Endometrial microvascular endothelial cells (primary cell): ENCODE measurements at regions not wholly inside any gene's neighbourhood (a gene's known extent, or its start where the extent isn't known, plus 50 kb on each side); places are given as distances from the start of the nearest gene placed in this dataset.
"Not testable (repeated sequence)": the region's sequence is repeated elsewhere in the genome, so short reads cannot be mapped to it uniquely, and the experiment has no call there.

Source experiments
- in situ Hi-C: cut with HindIII; loops from 2 replicates; pipeline ENCODE4 v1.10.0; 2017; ENCODE audit warnings: low sequenced_read_pairs, low pct_unique_long_range_greater_than_20kb; ENCODE audit errors: inconsistent ontology term

DNA sequence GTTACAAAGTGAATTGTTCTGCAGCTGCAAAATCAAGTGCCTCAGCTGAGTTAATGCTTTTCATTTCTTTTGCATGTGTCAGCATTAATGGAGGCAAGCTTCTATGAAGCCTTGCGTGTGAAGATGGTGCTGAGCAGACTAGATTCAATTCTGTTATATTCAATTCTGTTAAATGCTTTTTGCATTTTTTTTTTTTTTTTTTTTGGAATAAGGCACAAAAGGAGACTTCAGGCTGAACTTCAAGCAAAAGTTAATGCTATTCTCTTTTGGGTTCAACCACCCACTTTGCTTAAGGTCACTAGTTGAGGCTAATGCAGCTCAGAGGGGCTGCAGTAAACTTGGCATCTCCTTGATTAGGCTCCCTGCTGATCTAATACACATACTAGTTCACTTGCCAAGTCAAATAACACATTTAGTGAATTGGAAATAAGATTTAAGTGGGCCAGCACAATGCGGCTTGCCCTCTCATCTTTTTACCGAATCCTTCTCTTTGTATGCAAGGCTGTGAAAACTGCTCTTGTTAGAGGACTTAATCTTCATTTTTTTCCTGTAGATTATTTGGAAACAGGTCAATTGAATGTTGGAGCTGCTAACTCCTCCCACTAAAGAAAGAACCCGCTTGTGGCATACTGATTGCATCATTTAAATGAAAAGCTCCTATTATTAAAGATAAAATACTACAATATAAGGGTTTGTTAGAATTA lies 1020.2 kb downstream of the NR2F1-AS1 start:
- in situ Hi-C loops = no loop called here

DNA sequence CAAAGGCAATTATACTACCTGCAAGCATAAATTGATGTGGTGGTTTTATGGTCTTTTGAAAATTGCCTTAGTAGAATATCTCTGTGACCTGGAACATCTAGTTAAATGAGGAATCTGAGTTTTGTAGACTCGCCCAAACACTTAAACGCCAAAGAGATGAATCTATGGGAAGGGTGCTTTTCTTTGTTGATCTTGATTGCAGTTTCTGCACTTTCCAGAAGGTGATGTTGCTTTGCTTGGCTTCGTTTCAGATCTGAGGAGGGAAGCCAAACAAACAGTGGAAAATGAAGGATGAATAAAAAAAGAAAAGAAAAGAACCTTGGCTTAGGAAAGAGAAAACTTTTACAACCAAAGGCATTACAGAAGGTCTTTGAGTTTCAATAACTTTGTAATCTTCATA lies 1021.2 kb downstream of the NR2F1-AS1 start:
- in situ Hi-C loops = no loop called here

DNA sequence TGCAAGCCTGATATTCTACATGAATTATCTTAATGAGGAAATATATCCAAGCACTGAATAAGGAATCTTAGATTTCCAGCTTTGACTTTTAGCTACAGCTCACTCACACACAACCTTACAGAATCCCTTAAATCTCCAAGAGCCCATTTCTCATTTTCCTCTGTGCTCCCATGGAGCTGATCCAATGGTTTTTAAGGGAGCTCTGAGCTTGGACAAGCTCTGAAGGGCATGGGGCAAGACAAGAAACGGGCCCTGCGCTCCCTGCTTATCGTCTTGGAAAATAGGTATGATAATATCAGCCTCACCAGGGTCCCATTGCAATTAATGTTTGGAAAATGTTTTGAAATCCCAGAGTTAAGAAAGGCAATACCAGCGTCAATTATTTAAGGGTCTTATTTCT lies 1021.7 kb downstream of the NR2F1-AS1 start:
- in situ Hi-C loops = no loop called here

DNA sequence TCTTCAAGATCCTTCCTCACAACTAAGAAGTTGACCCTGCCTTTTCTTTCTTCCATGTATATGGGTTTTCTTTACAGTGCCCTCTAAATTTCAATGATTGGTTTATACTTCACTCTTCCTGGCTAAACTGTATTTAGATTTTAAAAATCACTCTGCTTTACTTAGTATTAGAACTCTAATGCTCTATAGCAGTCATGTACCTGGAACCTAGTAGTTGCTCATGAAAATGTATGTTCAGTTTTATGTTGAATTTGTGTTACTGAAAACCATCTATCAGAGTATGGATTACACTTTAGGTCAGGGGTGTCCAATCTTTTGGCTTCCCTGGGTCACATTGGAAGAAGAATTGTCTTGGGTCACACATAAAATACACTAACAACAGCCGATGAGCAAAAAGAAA lies 1024.3 kb downstream of the NR2F1-AS1 start:
- in situ Hi-C loops = no loop called here

DNA sequence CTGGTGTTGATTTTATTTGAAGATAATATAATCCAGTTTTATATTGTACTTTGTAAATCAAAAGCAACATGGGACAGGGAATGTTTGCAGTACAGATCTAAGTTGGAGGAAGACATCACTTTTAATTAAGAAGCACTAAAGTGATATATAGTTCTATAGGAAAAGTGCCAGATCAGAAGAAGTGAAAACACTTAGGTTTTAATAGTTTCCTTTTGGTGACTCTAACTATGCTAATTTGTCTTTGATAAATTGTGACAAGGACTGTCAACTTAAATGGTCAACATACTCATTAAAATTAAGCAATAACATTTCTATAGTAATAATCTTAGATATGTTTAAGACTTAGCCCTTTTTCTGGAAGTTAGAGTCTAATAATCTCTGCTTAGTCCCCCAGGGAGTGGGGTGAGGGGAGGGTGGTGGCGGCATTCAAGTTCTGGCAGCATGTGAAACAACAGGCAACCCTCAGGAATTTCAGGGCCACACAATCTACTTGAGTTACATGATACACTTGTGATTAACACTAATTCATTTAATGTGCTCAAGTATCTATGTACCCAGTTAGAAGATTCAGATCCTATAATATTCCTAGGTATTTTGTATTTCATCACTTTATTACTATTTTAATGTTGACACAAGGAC lies 1026.5 kb downstream of the NR2F1-AS1 start:
- in situ Hi-C loops = no loop called here

DNA sequence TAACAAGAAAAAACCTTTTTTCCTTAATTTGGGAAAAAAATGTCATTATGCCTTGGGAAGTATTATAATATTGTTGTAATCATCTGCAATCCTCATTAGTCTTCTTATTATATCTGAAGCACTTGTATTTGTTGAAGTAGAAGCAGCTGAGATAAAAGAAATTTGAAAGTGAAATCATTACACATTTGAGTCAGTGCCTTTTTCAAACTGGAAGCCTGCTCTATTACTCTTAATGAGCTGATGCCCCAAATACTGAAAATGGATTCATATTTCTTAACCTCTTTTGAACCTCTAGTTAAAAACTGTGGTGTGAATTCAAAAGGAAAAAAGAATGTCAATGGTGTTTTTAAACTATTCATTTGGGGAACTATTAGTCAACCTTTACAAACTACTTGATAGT lies 1027.7 kb downstream of the NR2F1-AS1 start:
- in situ Hi-C loops = no loop called here

DNA sequence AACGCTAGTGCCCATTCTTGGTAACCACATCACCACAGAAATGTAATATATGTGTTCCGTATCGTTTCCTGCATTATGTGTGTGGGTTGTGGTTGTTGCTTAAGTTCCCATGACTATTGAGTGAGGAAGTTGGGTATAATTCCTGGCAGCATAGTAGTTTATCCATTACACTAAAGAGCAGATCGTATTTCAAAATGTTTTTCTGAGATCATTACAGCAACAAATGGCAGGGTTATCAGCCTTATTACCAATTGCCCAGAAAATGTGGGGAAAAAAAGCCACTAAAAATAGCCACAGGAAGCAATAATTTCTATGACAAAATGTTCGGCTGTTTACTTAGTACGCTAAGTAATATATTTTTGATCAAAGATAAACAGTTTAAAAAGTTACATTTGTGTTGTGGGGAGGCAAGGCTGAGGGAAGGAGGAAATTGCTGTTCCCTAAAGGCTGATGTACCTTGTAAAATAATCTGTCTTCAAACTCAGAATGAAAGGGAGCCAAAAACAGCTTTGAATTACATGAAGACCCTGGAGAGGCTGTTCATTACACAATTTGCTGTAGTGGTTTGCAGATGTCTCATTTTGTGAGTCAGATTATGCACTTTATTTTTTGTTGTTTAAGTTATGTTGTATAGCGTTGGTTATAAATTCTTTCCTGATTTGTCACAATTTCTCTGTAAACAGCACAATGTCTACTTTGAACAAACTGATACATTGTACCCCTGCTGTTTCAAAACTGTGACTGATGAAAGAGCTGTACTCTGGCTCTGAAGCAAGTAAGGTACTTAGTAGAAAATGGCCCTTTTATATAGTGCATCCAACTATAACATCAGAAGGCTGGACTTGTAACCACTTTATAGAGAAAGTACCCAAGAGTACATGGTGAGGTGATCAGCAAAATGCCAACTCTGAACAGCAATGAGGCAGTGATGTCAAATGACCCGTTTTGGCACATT lies 1028.5 kb downstream of the NR2F1-AS1 start:
- in situ Hi-C loops = no loop called here

DNA sequence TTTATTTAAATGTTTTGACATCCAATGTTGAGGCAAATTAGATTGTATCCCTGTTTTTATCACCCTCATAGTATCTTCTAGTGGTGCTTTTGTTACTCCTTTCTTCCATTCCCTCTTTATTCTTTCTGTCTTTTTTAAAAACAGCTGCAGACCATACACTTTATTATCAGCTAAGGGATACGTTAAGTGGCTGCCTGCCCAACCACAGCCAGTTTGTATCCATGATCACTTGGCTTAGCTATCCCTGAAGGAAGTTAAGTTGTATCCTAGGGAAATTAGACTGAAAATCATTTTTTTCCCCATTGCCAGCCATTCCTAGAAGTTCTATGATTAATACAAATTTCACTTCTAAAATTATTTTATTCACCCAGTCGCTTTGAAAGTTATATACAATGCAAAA lies 1032.7 kb downstream of the NR2F1-AS1 start:
- in situ Hi-C loops = no loop called here

DNA sequence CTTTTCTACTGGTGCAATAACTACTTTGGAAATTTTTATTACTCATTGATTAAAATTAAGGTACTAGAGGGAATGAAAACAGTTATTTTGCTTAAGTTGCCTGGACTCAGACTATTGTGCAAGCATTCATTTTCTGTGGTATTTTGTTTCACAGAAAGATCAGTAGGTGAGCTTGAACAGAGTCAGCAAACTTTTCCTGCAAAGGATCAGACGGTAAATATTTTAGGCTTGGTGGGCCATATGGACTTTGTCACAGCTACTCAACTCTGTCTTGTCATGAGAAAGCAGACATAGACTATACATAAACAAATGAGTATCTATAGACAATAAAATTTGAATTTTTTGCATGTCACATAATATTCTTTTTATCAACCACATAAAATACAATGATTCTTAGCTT lies 1036.4 kb downstream of the NR2F1-AS1 start:
- in situ Hi-C loops = no loop called here

DNA sequence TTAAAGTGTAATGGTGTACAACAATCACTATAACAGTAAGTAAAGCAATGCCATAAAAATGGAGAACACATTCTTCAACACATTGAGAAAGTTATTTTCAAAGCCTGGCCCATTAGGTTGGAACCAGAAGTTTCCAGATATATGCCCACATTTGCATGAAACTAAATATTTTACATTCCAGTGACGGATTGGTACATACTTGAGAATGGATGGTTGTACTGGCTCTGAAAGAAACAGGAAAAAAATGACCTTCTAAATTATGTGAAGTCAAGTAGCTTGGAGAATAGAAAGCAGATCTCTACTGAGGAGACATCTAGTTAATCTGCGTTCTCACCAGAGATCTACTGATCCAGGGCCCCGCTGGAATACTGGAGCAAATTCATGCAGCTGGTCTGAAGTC lies 1037.0 kb downstream of the NR2F1-AS1 start:
- in situ Hi-C loops = no loop called here

DNA sequence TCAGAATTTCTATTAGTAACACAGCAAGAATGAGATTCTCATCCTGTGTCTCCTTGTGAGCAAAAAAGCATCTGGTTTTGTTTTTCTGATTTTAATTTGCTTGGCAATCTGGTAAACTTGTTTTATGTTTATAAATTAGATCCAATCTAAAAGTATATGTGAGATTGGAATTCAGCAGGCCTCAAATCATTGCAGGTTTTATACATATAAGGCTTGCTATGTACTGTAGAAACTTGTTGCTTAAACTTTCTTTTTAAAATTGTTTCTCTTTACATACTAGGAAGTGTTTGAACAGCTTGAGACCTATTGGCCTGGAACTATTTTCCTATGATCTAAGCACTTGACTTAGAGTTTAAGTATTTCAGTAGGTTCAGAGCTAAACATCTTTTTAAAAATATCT lies 1037.8 kb downstream of the NR2F1-AS1 start:
- in situ Hi-C loops = no loop called here

DNA sequence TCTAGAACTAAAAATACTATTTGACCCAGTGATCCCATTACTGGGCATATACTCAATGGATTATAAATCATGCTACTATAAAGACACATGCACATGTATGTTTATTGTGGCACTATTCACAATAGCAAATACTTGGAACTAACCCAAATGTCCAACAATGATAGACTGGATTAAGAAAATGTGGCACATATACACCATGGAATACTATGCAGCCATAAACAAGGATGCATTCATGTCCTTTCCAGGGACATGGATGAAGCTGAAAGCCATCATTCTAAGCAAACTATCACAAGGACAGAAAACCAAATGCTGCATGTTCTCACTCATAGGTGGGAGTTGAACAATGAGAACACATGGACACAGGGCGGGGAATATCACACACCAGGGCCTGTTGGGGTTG lies 1039.0 kb downstream of the NR2F1-AS1 start:
- in situ Hi-C loops = not testable (repeated sequence)

DNA sequence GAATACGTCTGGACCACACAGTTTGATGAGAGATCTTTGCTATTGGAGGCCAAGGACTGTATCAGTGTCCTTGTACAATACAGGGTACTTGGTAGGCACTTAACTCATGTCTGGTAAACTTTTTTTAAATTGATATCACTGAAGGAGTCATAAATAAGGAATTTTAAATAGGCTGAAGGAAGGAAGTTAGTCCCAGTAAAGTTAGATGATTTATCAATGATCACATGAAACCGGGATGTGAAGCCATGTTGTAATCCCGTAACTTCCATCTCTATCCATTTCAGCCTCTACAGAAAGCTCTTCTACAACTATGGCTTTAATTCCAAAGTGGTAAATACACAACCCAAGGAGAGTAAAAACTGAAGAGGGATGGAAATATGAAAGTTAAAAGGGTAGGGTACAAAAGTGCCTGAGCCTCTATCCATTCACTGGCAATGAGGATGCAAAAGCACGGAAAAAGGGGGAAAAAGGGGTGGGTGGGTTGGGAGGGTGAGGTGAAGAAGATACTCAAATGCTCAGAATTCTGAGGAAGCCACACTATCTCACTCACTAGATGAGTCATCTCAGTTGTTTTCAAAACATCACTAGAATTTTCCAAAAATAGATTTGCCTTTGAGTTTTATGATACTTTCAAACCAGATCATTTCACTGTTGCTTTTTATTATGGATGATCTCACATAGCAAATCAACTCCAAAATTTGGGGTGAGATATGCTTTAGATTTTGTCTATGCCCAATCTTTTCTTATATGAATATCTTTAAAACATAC lies 1053.5 kb downstream of the NR2F1-AS1 start:
- in situ Hi-C loops = no loop called here

DNA sequence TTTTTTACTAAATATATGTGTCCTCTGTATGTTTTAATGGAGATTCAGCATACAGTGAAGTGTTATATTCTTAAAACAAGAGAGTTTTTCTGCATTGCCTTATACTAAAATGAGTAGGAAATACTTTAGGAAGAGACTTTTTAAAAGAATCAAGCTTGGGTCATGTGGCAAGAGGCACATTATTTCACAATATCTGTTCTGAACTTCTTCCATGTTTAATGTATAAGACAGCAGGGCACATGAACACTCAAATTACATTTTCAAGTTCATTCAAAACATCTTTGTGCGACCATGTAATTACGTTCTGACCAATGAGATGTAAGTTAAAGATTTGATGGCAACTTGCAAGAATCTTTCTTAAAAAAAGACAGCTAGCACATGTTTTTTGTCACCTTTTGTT lies 1055.9 kb downstream of the NR2F1-AS1 start:
- in situ Hi-C loops = no loop called here

DNA sequence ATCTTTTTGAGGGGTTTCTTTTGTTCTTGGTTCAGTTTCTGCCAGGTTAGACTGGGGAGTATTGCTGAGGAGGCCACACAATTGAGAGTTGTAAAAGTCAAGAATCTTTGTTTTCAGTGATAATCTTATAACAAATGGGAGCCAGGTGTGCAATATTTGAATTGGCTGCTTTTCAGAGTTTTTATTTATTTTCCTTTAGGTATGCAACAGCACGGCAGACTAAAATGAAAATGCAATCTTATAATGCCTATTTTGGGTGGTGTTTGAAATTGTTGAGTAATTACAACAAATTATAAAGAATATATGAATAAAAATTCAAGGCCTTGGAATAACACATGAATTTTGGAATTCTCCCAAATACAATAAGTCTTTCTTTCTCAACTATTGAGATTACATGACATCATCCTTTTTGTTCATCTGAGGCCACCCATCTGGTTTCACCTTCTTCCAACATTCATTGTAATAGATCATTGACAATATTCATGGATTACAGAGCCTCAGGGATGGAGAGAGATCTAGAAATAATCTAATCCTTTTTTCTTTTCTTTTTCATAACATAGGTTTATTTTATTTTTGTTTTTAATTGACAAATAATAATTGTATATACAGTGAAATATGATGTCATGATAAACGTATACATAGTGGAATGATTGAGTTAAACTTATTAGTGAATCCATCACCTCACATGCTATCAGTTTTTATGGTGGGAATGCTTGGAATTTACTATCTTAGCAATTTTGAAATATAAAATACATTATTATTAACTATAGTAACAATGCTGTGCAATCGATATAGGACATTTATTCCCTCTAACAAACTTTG lies 1061.0 kb downstream of the NR2F1-AS1 start:
- in situ Hi-C loops = no loop called here

DNA sequence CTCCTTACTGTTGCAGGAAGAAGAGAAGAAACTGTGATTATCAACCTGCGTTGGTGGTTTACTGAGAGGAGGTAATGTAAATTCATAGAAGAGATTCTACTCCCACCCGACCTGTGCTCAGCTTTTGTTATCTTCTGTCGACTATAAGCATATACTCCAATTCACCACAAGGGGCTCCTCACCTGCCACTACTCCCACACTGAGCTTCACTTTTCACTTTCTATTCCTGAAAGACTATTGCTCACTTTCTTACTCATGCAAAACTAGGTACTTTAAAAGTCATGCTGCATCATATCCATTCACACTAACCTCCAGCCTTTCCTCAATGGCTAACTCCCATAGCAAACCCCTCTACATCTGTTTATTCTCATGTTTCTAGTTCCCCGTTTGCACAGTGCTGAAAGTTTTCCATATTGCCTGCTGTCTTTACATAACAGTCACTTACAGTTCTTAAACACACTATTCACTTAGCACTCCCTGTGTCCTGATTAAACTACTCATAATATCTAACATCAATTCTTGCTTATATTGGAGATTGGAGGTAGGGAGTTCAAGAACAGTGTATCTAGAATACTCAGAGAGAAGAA lies 1062.6 kb downstream of the NR2F1-AS1 start:
- in situ Hi-C loops = no loop called here

DNA sequence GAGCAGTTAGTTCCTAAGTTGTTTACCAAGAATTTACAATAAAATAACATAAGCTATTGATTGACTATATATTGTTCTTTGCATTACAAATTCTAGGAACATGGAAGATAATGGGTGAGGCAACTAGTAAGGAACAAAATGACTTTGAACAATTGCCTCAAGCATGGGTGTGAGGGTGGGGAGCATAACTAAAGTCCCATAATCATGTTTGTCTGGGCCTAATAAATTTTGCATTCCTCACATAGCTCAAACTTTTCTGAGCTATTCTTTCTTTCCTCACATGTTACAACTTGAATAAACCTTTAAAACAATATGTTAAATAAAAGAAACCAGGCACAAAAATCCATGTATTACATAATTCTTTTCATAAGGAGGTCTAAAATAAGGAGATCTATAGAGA lies 1066.1 kb downstream of the NR2F1-AS1 start:
- in situ Hi-C loops = no loop called here

DNA sequence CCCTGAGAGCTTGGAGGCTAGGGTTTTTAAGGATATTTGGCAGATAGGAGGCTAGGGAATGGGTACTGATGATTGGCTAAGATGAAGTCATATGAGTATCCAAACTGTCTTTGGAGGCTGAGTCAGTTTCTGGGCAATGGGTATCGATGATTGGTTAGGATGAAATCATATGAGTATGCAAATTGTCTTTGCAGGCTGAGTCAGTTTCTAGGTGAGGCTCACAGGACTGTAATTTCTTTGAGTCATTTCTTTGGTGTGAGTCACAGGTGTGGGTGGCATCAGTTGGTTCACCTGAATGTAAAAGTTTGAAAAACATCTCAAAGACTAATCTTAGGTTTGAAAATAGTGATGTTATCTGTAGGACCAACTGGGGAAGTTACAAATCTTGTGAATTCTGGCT lies 1068.0 kb downstream of the NR2F1-AS1 start:
- in situ Hi-C loops = no loop called here
